HCT116 (cell line): ENCODE measurements at regions not wholly inside any gene's neighbourhood (a gene's known extent, or its start where the extent isn't known, plus 50 kb on each side); places are given as distances from the start of the nearest gene placed in this dataset.

Source experiments
- ATAC-seq: fragments of 200-7000 bp; cut with Tn5 transposase; 2 replicates; pipeline ENCODE4 v1.9.1; 2020; ENCODE audit warnings: mild to moderate bottlenecking, moderate library complexity
- BruUV-seq: library from RNA; stranded (reverse); fragments of 400-500 nt; replicated peaks from 2 replicates; lab custom pipeline; 2021; lab: Mats Ljungman, UMichigan
- CTCF ChIA-PET: fragments of 300-600 bp; sonication (Branson Sonifier 250); formaldehyde crosslinking; loops from one replicate; lab custom pipeline; 2021; ENCODE audit warnings: antibody characterized with exemption; lab: Charles Lee
- POLR2A ChIA-PET: fragments of 300-600, 350-600 bp; sonication (Branson Sonifier 250); formaldehyde crosslinking; loops from one replicate; lab custom pipeline; 2021; ENCODE audit warnings: antibody characterized with exemption; lab: Charles Lee
- RAD21 ChIA-PET, 2 experiments: fragments of 300-600 bp; sonication (Branson Sonifier 250); formaldehyde crosslinking; loops; one replicate each; lab custom pipeline; 2023; ENCODE audit warnings: low total read pairs in 2 of 2; ENCODE audit not compliant: uncharacterized antibody in 2 of 2, unreplicated experiment in 2 of 2, low non-redundant PET in 1 of 2; lab: Charles Lee
- DNase-seq: peaks from one replicate; pipeline ENCODE4 v3.0.0-alpha.2; 2010; ENCODE audit warnings: low read depth, low spot score
- H2AFZ ChIP-seq: fragments of 200-600 bp; shearing (Covaris generic), sonication (generic); 2 replicates; pipeline ENCODE4 v1.6.1; 2017; ENCODE audit warnings: low read depth, mixed run types, mixed read lengths, antibody characterized with exemption, low read length; ENCODE audit not compliant: poor library complexity, severe bottlenecking
- H3K27ac ChIP-seq: 2 replicates; pipeline ENCODE4 v1.5.1; 2012; ENCODE audit warnings: low read depth, low read length
- H3K27me3 ChIP-seq: fragments of 200-600 bp; sonication (generic); 2 replicates; pipeline ENCODE4 v1.6.1; 2016; ENCODE audit warnings: mixed run types, low read length, mixed read lengths; ENCODE audit not compliant: insufficient read depth
- H3K36me3 ChIP-seq, 2 experiments: fragments of 200-500 bp in 1 of 2; fragments of 200-600 bp in 1 of 2; sonication (Bioruptor generic) in 1 of 2; sonication (generic) in 1 of 2; 2 replicates each; pipeline versions ENCODE4 v1.5.1 to v1.6.1; 2014 to 2016; ENCODE audit warnings: low read length in 2 of 2, inconsistent platforms in 1 of 2, mixed read lengths in 1 of 2, mixed run types in 1 of 2; ENCODE audit not compliant: insufficient read depth in 2 of 2, control insufficient read depth in 1 of 2
- H3K4me1 ChIP-seq, 2 experiments: fragments of 200-600 bp in 1 of 2; sonication (generic) in 1 of 2; 2 replicates each; pipeline versions ENCODE4 v1.5.1 to v1.6.1; 2012 to 2017; ENCODE audit warnings: low read length in 2 of 2, inconsistent platforms in 1 of 2, mild to moderate bottlenecking in 1 of 2, mixed read lengths in 1 of 2, mixed run types in 1 of 2, moderate library complexity in 1 of 2; ENCODE audit not compliant: insufficient read depth in 2 of 2, control insufficient read depth in 1 of 2
- H3K4me2 ChIP-seq: fragments of 200-600 bp; sonication (generic); 2 replicates; pipeline ENCODE4 v1.6.1; 2017; ENCODE audit warnings: mixed run types, low read length, mixed read lengths
- H3K4me3 ChIP-seq, 2 experiments: fragments of 200-600 bp in 1 of 2; sonication (generic) in 1 of 2; replicated peaks in 1 of 2; 2 replicates each; pipeline ENCODE4 v1.5.1; 2011 to 2016; ENCODE audit warnings: low read length in 2 of 2, control low read depth in 1 of 2, low read depth in 1 of 2, mild to moderate bottlenecking in 1 of 2, mixed read lengths in 1 of 2, mixed run types in 1 of 2
- H3K79me2 ChIP-seq: fragments of 200-600 bp; sonication (generic); 2 replicates; pipeline ENCODE4 v1.6.1; 2017; ENCODE audit warnings: mild to moderate bottlenecking, mixed run types, low read length, moderate library complexity, mixed read lengths; ENCODE audit not compliant: insufficient read depth
- H3K9ac ChIP-seq: fragments of 200-600 bp; sonication (generic); 2 replicates; pipeline ENCODE4 v1.6.1; 2016; ENCODE audit warnings: low read length, mixed read lengths
- H3K9me2 ChIP-seq: fragments of 200-600 bp; sonication (generic), shearing (Covaris generic); 2 replicates; pipeline ENCODE4 v1.6.1; 2017; ENCODE audit warnings: mixed run types, mild to moderate bottlenecking, moderate library complexity; ENCODE audit not compliant: insufficient read depth
- H3K9me3 ChIP-seq, 2 experiments: fragments of 200-500 bp in 1 of 2; fragments of 200-600 bp in 1 of 2; sonication (Bioruptor generic) in 1 of 2; sonication (generic) in 1 of 2; 2 replicates each; pipeline ENCODE4 v1.6.1; 2014 to 2017; ENCODE audit warnings: low read length in 2 of 2, mixed read lengths in 2 of 2, inconsistent platforms in 1 of 2, low read depth in 1 of 2, mild to moderate bottlenecking in 1 of 2, mixed run types in 1 of 2, moderate library complexity in 1 of 2; ENCODE audit not compliant: control insufficient read depth in 1 of 2, insufficient read depth in 1 of 2
- H4K20me1 ChIP-seq: fragments of 200-600 bp; sonication (generic), shearing (Covaris generic); 2 replicates; pipeline ENCODE4 v1.6.1; 2017; ENCODE audit warnings: mixed run types, mild to moderate bottlenecking, moderate library complexity; ENCODE audit not compliant: insufficient read depth
- CEBPB ChIP-seq: IDR thresholded peaks from 2 replicates; pipeline ENCODE4 v1.6.1; 2012; ENCODE audit warnings: low read depth
- EZH2phosphoT487 ChIP-seq: fragments of 200-600 bp; IDR thresholded peaks from 2 replicates; pipeline ENCODE4 v1.6.1; 2018; ENCODE audit warnings: antibody characterized with exemption, borderline replicate concordance
- FOSL1 ChIP-seq: IDR thresholded peaks from 2 replicates; pipeline ENCODE4 v1.6.1; 2012; ENCODE audit warnings: low read depth
- POLR2A ChIP-seq: IDR thresholded peaks from 2 replicates; pipeline ENCODE4 v1.7.0; 2011; ENCODE audit warnings: borderline replicate concordance; ENCODE audit not compliant: insufficient read depth, insufficient read length; ENCODE audit errors: extremely low read depth
- RAD21 ChIP-seq: IDR thresholded peaks from 2 replicates; pipeline ENCODE4 v1.6.1; 2012; ENCODE audit warnings: low read depth, mild to moderate bottlenecking
- SIN3A ChIP-seq: IDR thresholded peaks from 2 replicates; pipeline ENCODE4 v1.6.1; 2012; ENCODE audit warnings: low read depth
- SP1 ChIP-seq: IDR thresholded peaks from 2 replicates; pipeline ENCODE4 v1.6.1; 2012; ENCODE audit warnings: low read depth
- intact Hi-C: fragments of 100-400 bp; cut with micrococcal nuclease; formaldehyde crosslinking; loops from 2 replicates; pipeline ENCODE4 v1.10.0; 2022
- TF ChIP-seq, protein P1 (sequence below), 3 experiments: fragments of 200-600 bp in 1 of 3; sonication (generic) in 1 of 3; IDR thresholded peaks in 2 of 3; conservative IDR thresholded peaks in 1 of 3; 2 replicates each; pipeline ENCODE4 v1.5.1; 2012 to 2017; ENCODE audit warnings: low read depth in 2 of 3, low read length in 2 of 3, antibody characterized with exemption in 1 of 3, borderline replicate concordance in 1 of 3, control low read depth in 1 of 3, mild to moderate bottlenecking in 1 of 3, mixed read lengths in 1 of 3, mixed run types in 1 of 3, moderate library complexity in 1 of 3; ENCODE audit not compliant: insufficient read depth in 1 of 3

DNA sequence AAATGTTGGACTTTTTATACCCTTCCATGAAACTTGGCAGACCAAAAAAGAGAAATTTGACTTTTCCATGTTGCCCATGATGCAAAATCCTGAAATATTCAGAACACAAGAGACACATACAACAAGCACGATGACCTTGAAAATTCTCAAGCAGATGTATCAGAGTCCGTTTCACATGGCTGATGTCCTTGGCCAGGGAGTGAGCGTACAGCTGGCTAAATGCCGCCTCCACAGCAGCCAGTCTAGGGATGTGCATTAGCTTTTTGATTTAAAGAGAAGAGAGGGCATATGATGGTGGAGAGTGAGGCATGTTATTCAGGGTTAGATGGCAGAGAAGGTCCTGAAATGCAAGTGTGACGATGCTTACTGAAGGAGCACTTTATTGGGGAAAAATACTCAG, 148.0 kb upstream of the SEMA6A start:
- CTCF ChIA-PET: no interaction called here
- H3K27ac ChIP-seq: no peak overlapping the region
- no TSS peak for BruUV-seq
- H3K4me3 ChIP-seq: no peak overlapping the region
- intact Hi-C loops: no loop called here
- POLR2A ChIA-PET: no interaction called here
- RAD21 ChIA-PET: no interaction called here
- no peak for DNase-seq
- no peaks in the 10 kb centered on the region for H3K4me1 ChIP-seq
- H3K9me2 ChIP-seq: no peaks in the 10 kb centered on the region
- no peaks in the 10 kb centered on the region for H3K36me3 ChIP-seq
- no peaks in the 10 kb centered on the region for H4K20me1 ChIP-seq
- no peaks in the 10 kb centered on the region for H3K79me2 ChIP-seq
- no peak overlapping the region for H2AFZ ChIP-seq
- H3K27me3 ChIP-seq: no peaks in the 10 kb centered on the region
- H3K9ac ChIP-seq: no peak overlapping the region
- no peak for ATAC-seq
- no peak overlapping the region for H3K4me2 ChIP-seq
- TF ChIP-seq CEBPB (no peak), FOSL1 (no peak), RAD21 (no peak)
- TF ChIP-seq, protein P1, sequence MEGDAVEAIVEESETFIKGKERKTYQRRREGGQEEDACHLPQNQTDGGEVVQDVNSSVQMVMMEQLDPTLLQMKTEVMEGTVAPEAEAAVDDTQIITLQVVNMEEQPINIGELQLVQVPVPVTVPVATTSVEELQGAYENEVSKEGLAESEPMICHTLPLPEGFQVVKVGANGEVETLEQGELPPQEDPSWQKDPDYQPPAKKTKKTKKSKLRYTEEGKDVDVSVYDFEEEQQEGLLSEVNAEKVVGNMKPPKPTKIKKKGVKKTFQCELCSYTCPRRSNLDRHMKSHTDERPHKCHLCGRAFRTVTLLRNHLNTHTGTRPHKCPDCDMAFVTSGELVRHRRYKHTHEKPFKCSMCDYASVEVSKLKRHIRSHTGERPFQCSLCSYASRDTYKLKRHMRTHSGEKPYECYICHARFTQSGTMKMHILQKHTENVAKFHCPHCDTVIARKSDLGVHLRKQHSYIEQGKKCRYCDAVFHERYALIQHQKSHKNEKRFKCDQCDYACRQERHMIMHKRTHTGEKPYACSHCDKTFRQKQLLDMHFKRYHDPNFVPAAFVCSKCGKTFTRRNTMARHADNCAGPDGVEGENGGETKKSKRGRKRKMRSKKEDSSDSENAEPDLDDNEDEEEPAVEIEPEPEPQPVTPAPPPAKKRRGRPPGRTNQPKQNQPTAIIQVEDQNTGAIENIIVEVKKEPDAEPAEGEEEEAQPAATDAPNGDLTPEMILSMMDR (IDR thresholded peaks at IDR 0.05 in 2 of 3, conservative IDR thresholded peaks at IDR 0.05 in 1 of 3; ENCODE audit: borderline replicate concordance in 1 of 3, insufficient read depth in 1 of 3, low read depth in 2 of 3, low read length in 2 of 3): no peak
- no peaks in the 10 kb centered on the region for H3K9me3 ChIP-seq

DNA sequence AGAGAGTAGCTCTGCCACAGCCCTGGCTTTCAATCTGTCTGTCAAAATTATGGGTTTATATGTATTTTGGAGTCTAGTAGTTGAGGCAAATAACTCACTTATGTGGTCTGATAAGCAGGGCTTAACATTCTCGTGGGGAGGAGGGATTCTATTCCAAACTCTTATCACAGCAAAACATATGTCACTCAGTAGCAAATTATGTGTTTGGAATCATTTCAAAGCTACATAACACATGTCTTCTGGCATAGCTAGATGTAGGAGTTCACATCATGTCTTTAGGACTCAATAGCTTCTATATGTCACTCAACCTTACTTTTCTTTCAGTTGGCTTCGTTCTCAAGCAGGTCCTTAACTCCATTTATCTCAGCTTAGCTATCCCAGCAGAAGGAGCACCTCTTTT, 144.5 kb upstream of the SEMA6A start:
- ChIA-PET CTCF (no interaction called here), RAD21 (no interaction called here), POLR2A (no interaction called here)
- no peak for TF ChIP-seq POLR2A
- no peak for TF ChIP-seq SP1
- no peak for TF ChIP-seq SIN3A
- no peak for TF ChIP-seq EZH2phosphoT487
- H3K4me1 ChIP-seq: no peaks in the 10 kb centered on the region
- intact Hi-C loops: no loop called here
- DNase-seq (no peak), ATAC-seq (no peak)
- no TSS peak for BruUV-seq
- no peaks in the 10 kb centered on the region for H3K79me2 ChIP-seq
- no peaks in the 10 kb centered on the region for H3K9me2 ChIP-seq
- no peak overlapping the region for H3K4me3 ChIP-seq
- no peaks in the 10 kb centered on the region for H3K27me3 ChIP-seq
- H3K9me3 ChIP-seq: no peaks in the 10 kb centered on the region
- H3K9ac ChIP-seq: no peak overlapping the region
- H3K36me3 ChIP-seq: no peaks in the 10 kb centered on the region
- H3K4me2 ChIP-seq: no peak overlapping the region
- H2AFZ ChIP-seq: no peak overlapping the region
- H4K20me1 ChIP-seq: no peaks in the 10 kb centered on the region
- no peak overlapping the region for H3K27ac ChIP-seq
